ENCODE measurements at regions not wholly inside any gene's neighbourhood (a gene's known extent, or its start where the extent isn't known, plus 50 kb on each side); places are given as distances from the start of the nearest gene placed in this dataset.

GRCh38 chr13:107574517-107575210 is 640.7 kb downstream of the LIG4 start:
- H3K9me3 ChIP-seq = no peaks in the 10 kb centered on the region
- H3K4me1 ChIP-seq = no peaks in the 10 kb centered on the region
- intact Hi-C loops (cut with DNase I) = no loop called here
- H3K27ac ChIP-seq = no peak overlapping the region
- H3K27me3 ChIP-seq (ENCODE audit: low read depth) = no peaks in the 10 kb centered on the region
- H3K36me3 ChIP-seq = no peaks in the 10 kb centered on the region
- DNase-seq = no peak
- TF ChIP-seq CTCF (IDR thresholded peaks at IDR 0.05) = no peak
- no peak for ATAC-seq
- no peak overlapping the region for H3K4me3 ChIP-seq

- H3K36me3 ChIP-seq = no peaks in the 10 kb centered on the region
- ATAC-seq (no peak), DNase-seq (no peak)
- no peak overlapping the region for H3K4me3 ChIP-seq
- H3K9me3 ChIP-seq = no peaks in the 10 kb centered on the region
- no peaks in the 10 kb centered on the region for H3K4me1 ChIP-seq
- intact Hi-C loops (cut with DNase I) = no loop called here
- no peak for TF ChIP-seq CTCF (IDR thresholded peaks at IDR 0.05)
- no peak overlapping the region for H3K27ac ChIP-seq
- no peaks in the 10 kb centered on the region for H3K27me3 ChIP-seq (ENCODE audit: low read depth)
Observed at GRCh38 chr13:107573184-107573583, 642.2 kb downstream of the LIG4 start.

- DNase-seq (no peak), ATAC-seq (no peak)
- Histone ChIP-seq H3K4me3 (no peak overlapping the region), H3K36me3 (no peaks in the 10 kb centered on the region), H3K4me1 (no peaks in the 10 kb centered on the region), H3K9me3 (no peaks in the 10 kb centered on the region), H3K27me3 (ENCODE audit: low read depth) (no peaks in the 10 kb centered on the region), H3K27ac (no peak overlapping the region)
- TF ChIP-seq CTCF (IDR thresholded peaks at IDR 0.05) = no peak
- intact Hi-C loops (cut with DNase I) = no loop called here
Observed at GRCh38 chr13:107572156-107572555, 643.2 kb downstream of the LIG4 start.

GRCh38 chr13:107568181-107568580 is 647.2 kb downstream of the LIG4 start:
- no peak overlapping the region for H3K27ac ChIP-seq
- H3K36me3 ChIP-seq = no peaks in the 10 kb centered on the region
- H3K4me3 ChIP-seq = no peak overlapping the region
- DNase-seq (no peak), ATAC-seq (no peak)
- intact Hi-C loops (cut with DNase I) = no loop called here
- no peak for TF ChIP-seq CTCF (IDR thresholded peaks at IDR 0.05)
- no peaks in the 10 kb centered on the region for H3K9me3 ChIP-seq
- no peaks in the 10 kb centered on the region for H3K4me1 ChIP-seq
- no peaks in the 10 kb centered on the region for H3K27me3 ChIP-seq (ENCODE audit: low read depth)

GRCh38 chr13:107563099-107563925 is 652.0 kb downstream of the LIG4 start:
- intact Hi-C loops (cut with DNase I) = no loop called here
- no peak for DNase-seq
- ATAC-seq = no peak
- no peak overlapping the region for H3K4me3 ChIP-seq
- no peak for TF ChIP-seq CTCF (IDR thresholded peaks at IDR 0.05)
- no peaks in the 10 kb centered on the region for H3K27me3 ChIP-seq (ENCODE audit: low read depth)
- H3K27ac ChIP-seq = no peak overlapping the region
- H3K36me3 ChIP-seq = no peaks in the 10 kb centered on the region
- no peaks in the 10 kb centered on the region for H3K4me1 ChIP-seq
- no peaks in the 10 kb centered on the region for H3K9me3 ChIP-seq

Measured in lower lobe of right lung (tissue), 2 donors.